GM18873 (cell line): ENCODE measurements at regions not wholly inside any gene's neighbourhood (a gene's known extent, or its start where the extent isn't known, plus 50 kb on each side); places are given as distances from the start of the nearest gene placed in this dataset.
"Not testable (repeated sequence)": the region's sequence is repeated elsewhere in the genome, so short reads cannot be mapped to it uniquely, and the experiment has no call there.

Experiments used
- ATAC-seq: cut with Tn5 transposase; IDR thresholded peaks from one replicate; pipeline ENCODE4 v1.9.1; 2021; ENCODE audit warnings: mild to moderate bottlenecking, moderate library complexity, moderate number of reproducible peaks; ENCODE audit not compliant: unreplicated experiment, low FRiP score

- no peak for ATAC-seq
These were observed 574.7 kb upstream of the ID2 start for GRCh38 chr2:8107150-8107549.

- no peak for ATAC-seq
These were observed 574.1 kb upstream of the ID2 start for GRCh38 chr2:8107621-8108378.

GRCh38 chr2:8110716-8111115, 571.1 kb upstream of the ID2 start:
- ATAC-seq = no peak

GRCh38 chr2:8111193-8111592, 570.7 kb upstream of the ID2 start:
- no peak for ATAC-seq

GRCh38 chr2:8115456-8115855, 566.4 kb upstream of the ID2 start:
- ATAC-seq = no peak

GRCh38 chr2:8115966-8116365, 565.9 kb upstream of the ID2 start:
- ATAC-seq = no peak

GRCh38 chr2:8116661-8117060, 565.2 kb upstream of the ID2 start:
- ATAC-seq = no peak

GRCh38 chr2:8118940-8119781, 562.7 kb upstream of the ID2 start:
- ATAC-seq = no peak

- no peak for ATAC-seq
These were observed 561.9 kb upstream of the ID2 start for GRCh38 chr2:8119782-8120505.

GRCh38 chr2:8120506-8120860, 561.4 kb upstream of the ID2 start:
- ATAC-seq = no peak

- ATAC-seq = no peak
These were observed 560.6 kb upstream of the ID2 start for GRCh38 chr2:8121022-8121825.

GRCh38 chr2:8121826-8122513, 559.9 kb upstream of the ID2 start:
- no peak for ATAC-seq

GRCh38 chr2:8122520-8122919, 559.3 kb upstream of the ID2 start:
- ATAC-seq = no peak

GRCh38 chr2:8123464-8123863, 558.4 kb upstream of the ID2 start:
- no peak for ATAC-seq

- no peak for ATAC-seq
These were observed 555.8 kb upstream of the ID2 start for GRCh38 chr2:8125741-8126711.

GRCh38 chr2:8126783-8127182, 555.1 kb upstream of the ID2 start:
- ATAC-seq = no peak

- ATAC-seq = not testable (repeated sequence)
These were observed 550.4 kb upstream of the ID2 start for GRCh38 chr2:8131423-8131822.

GRCh38 chr2:8132351-8132831, 549.5 kb upstream of the ID2 start:
- no peak for ATAC-seq

GRCh38 chr2:8132879-8133278, 549.0 kb upstream of the ID2 start:
- ATAC-seq = no peak
